Common myeloid progenitor, CD34-positive (primary cell): ENCODE measurements at regions not wholly inside any gene's neighbourhood (a gene's known extent, or its start where the extent isn't known, plus 50 kb on each side); places are given as distances from the start of the nearest gene placed in this dataset.

Experiments used
- CTCF ChIA-PET: fragments of 350-600 bp; sonication (Branson Sonifier 250); formaldehyde crosslinking; loops from one replicate; lab custom pipeline; 2021; ENCODE audit warnings: antibody characterized with exemption; lab: Charles Lee
- POLR2A ChIA-PET: fragments of 350-600 bp; sonication (Branson Sonifier 250); formaldehyde crosslinking; loops from one replicate; lab custom pipeline; 2021; ENCODE audit warnings: antibody characterized with exemption; lab: Charles Lee
- DNase-seq, 3 donors: peaks; one replicate each; pipeline versions ENCODE4 v3.0.0 to v3.0.0-alpha.2; 2013
- H3K27ac ChIP-seq, 2 experiments: 1 replicate in 1 of 2; 2 replicates in 1 of 2; pipeline ENCODE4 v1.7.0; 2013; ENCODE audit warnings: inconsistent platforms in 2 of 2, low read length in 2 of 2, mild to moderate bottlenecking in 2 of 2, low read depth in 1 of 2, moderate library complexity in 1 of 2; ENCODE audit not compliant: severe bottlenecking in 2 of 2, insufficient read depth in 1 of 2, poor library complexity in 1 of 2
- H3K27me3 ChIP-seq, 5 experiments: replicated peaks in 2 of 5; 1 replicate in 3 of 5; 2 replicates in 2 of 5; pipeline versions ENCODE4 v1.6.1 to v1.7.0; 2013; ENCODE audit warnings: low read length in 4 of 5, mild to moderate bottlenecking in 2 of 5, moderate library complexity in 2 of 5, inconsistent platforms in 1 of 5; ENCODE audit not compliant: insufficient read depth in 5 of 5, control insufficient read depth in 4 of 5
- H3K36me3 ChIP-seq, 4 experiments: 1 replicate in 2 of 4; 2 replicates in 2 of 4; pipeline versions ENCODE4 v1.6.1 to v1.7.0; 2013; ENCODE audit warnings: low read length in 3 of 4, control low read depth in 1 of 4, mild to moderate bottlenecking in 1 of 4; ENCODE audit not compliant: control insufficient read depth in 4 of 4, insufficient read depth in 4 of 4
- H3K4me1 ChIP-seq, 4 experiments: 1 replicate in 3 of 4; 2 replicates in 1 of 4; pipeline versions ENCODE4 v1.6.1 to v1.7.1; 2013; ENCODE audit warnings: low read length in 3 of 4, mild to moderate bottlenecking in 3 of 4, control low read depth in 1 of 4, inconsistent platforms in 1 of 4, moderate library complexity in 1 of 4; ENCODE audit not compliant: control insufficient read depth in 4 of 4, insufficient read depth in 4 of 4; ENCODE audit errors: control extremely low read depth in 1 of 4
- H3K4me3 ChIP-seq, 7 experiments: 1 replicate in 4 of 7; 2 replicates in 3 of 7; pipeline versions ENCODE4 v1.5.1 to v1.7.0; 2013; ENCODE audit warnings: mild to moderate bottlenecking in 7 of 7, low read length in 6 of 7, moderate library complexity in 6 of 7, inconsistent platforms in 2 of 7, low read depth in 2 of 7, control low read depth in 1 of 7; ENCODE audit not compliant: insufficient read depth in 4 of 7, control insufficient read depth in 1 of 7; ENCODE audit errors: extremely low read depth in 1 of 7
- H3K9me3 ChIP-seq, 5 experiments: 1 replicate in 4 of 5; 2 replicates in 1 of 5; pipeline versions ENCODE4 v1.6.1 to v1.7.1; 2013; ENCODE audit warnings: low read length in 4 of 5, mild to moderate bottlenecking in 2 of 5, inconsistent platforms in 1 of 5, low read depth in 1 of 5, moderate library complexity in 1 of 5; ENCODE audit not compliant: control insufficient read depth in 4 of 5, insufficient read depth in 2 of 5; ENCODE audit errors: control extremely low read depth in 1 of 5
- WGBS: methylation state at CpG from one replicate; pipeline ENCODE4 v1.1.5; 2013; ENCODE audit not compliant: insufficient coverage; 5-methylcytosine and 5-hydroxymethylcytosine counted together

- DNase-seq: peak in 2 of 3 donors; percentile 35 to 46
- Histone ChIP-seq H3K4me3 (peak overlapping the region in 6 of 7 experiments; percentile 55 to 83 (median 74)), H3K4me1 (peaks cover 0 to 49% (median 24%) of the 10 kb centered on the region in 4 experiments), H3K36me3 (peaks cover 0 to 22% (median 4%) of the 10 kb centered on the region in 4 experiments), H3K27ac (peak overlapping the region in 1 of 2 experiments; percentile 73), H3K9me3 (no peaks in the 10 kb centered on the region), H3K27me3 (no peaks in the 10 kb centered on the region)
- ChIA-PET CTCF (interaction anchor here (1.4 to 3.1 kb wide), 7 partner anchors 11 to 128 kb away, joined by 3 to 14 read pairs (median 4); partner anchors contain the start of gene NTMT1), POLR2A (interaction anchor here (0.6 to 1.4 kb wide), 8 partner anchors 10 to 177 kb away, joined by 3 to 10 read pairs (median 4); no protein-coding TSS in a partner anchor)
- WGBS: 25% methylated on average over 6 of the region's 16 CpGs
These were observed 123.7 kb downstream of the C9orf50 start for GRCh38 chr9:129497005-129497812.

GRCh38 chr9:129496473-129497004 lies 124.4 kb downstream of the C9orf50 start:
- WGBS: 0% methylated on average over 40 of the region's 43 CpGs
- H3K27ac ChIP-seq: peak overlapping the region in 1 of 2 experiments; percentile 73
- ChIA-PET CTCF (interaction anchor here (1.1 to 3.1 kb wide), 9 partner anchors 10 to 129 kb away, joined by 3 to 14 read pairs (median 4); partner anchors contain the start of gene NTMT1), POLR2A (interaction anchor here (0.6 to 2.0 kb wide), 9 partner anchors 10 to 176 kb away, joined by 3 to 10 read pairs (median 4); no protein-coding TSS in a partner anchor)
- peak overlapping the region; percentile 9 to 83 (median 73) for H3K4me3 ChIP-seq
- H3K9me3 ChIP-seq: no peaks in the 10 kb centered on the region
- peak; percentile 83 to 91 (median 91) for DNase-seq
- H3K27me3 ChIP-seq: no peaks in the 10 kb centered on the region
- H3K4me1 ChIP-seq: peaks cover 0 to 52% (median 27%) of the 10 kb centered on the region in 4 experiments
- H3K36me3 ChIP-seq: peaks cover 0 to 24% (median 4%) of the 10 kb centered on the region in 4 experiments

- 22% methylated on average over 49 of the region's 50 CpGs for WGBS
- peaks cover 0 to 24% (median 4%) of the 10 kb centered on the region in 4 experiments for H3K36me3 ChIP-seq
- H3K9me3 ChIP-seq: no peaks in the 10 kb centered on the region
- DNase-seq: peak; percentile 78 to 91 (median 91)
- ChIA-PET POLR2A (interaction anchor here (0.6 to 2.0 kb wide), 10 partner anchors 9 to 318 kb away, joined by 3 to 10 read pairs (median 4); partner anchors contain the start of gene IER5L), CTCF (interaction anchor here (0.7 to 3.1 kb wide), 9 partner anchors 9 to 130 kb away, joined by 3 to 14 read pairs (median 4); partner anchors contain the start of gene NTMT1)
- H3K27ac ChIP-seq: peak overlapping the region in 1 of 2 experiments; percentile 73
- H3K4me3 ChIP-seq: peak overlapping the region; percentile 9 to 83 (median 73)
- H3K4me1 ChIP-seq: peaks cover 0 to 59% (median 34%) of the 10 kb centered on the region in 4 experiments
- no peaks in the 10 kb centered on the region for H3K27me3 ChIP-seq
These were observed 125.1 kb downstream of the C9orf50 start for GRCh38 chr9:129495620-129496472.

- POLR2A ChIA-PET: interaction anchor here (0.7 to 2.0 kb wide), 3 partner anchors 34 to 160 kb away, joined by 4 to 5 read pairs (median 4); no protein-coding TSS in a partner anchor
- no peak for DNase-seq
- CTCF ChIA-PET: interaction anchor here (0.8 to 1.1 kb wide), 2 partner anchors 9 to 35 kb away, joined by 4 read pairs; no protein-coding TSS in a partner anchor
- WGBS: 93% methylated on average over 6 of the region's 11 CpGs
- Histone ChIP-seq H3K4me1 (peaks cover 0 to 75% (median 49%) of the 10 kb centered on the region in 4 experiments), H3K27ac (no peak overlapping the region), H3K9me3 (no peaks in the 10 kb centered on the region), H3K27me3 (no peaks in the 10 kb centered on the region), H3K36me3 (peaks cover 0 to 15% (median 4%) of the 10 kb centered on the region in 4 experiments), H3K4me3 (no peak overlapping the region)
These were observed 126.7 kb downstream of the C9orf50 start for GRCh38 chr9:129494113-129494789.

- Histone ChIP-seq H3K36me3 (peaks cover 0 to 15% (median 4%) of the 10 kb centered on the region in 4 experiments), H3K4me3 (no peak overlapping the region), H3K4me1 (peaks cover 4 to 77% (median 54%) of the 10 kb centered on the region in 4 experiments), H3K9me3 (no peaks in the 10 kb centered on the region), H3K27me3 (no peaks in the 10 kb centered on the region), H3K27ac (no peak overlapping the region)
- no peak for DNase-seq
- ChIA-PET POLR2A (interaction anchor here (1.0 to 1.2 kb wide), 2 partner anchors 33 to 159 kb away, joined by 3 to 4 read pairs; no protein-coding TSS in a partner anchor), CTCF (interaction anchor here (1.1 kb wide), 1 partner anchor 34 kb away, joined by 4 read pairs; no protein-coding TSS in a partner anchor)
- WGBS: 84% methylated on average over 6 of the region's 8 CpGs
These were observed 127.2 kb downstream of the C9orf50 start for GRCh38 chr9:129493706-129494047.
